Large intestine (tissue), 3 donors: ENCODE measurements at regions not wholly inside any gene's neighbourhood (a gene's known extent, or its start where the extent isn't known, plus 50 kb on each side); places are given as distances from the start of the nearest gene placed in this dataset.
"Not testable (repeated sequence)": the region's sequence is repeated elsewhere in the genome, so short reads cannot be mapped to it uniquely, and the experiment has no call there.

Experiments used
- DNase-seq, 2 donors: peaks; one replicate each; pipeline versions ENCODE4 v3.0.0 to v3.0.0-alpha.2; 2013
- H3K27ac ChIP-seq: one replicate; pipeline ENCODE4 v1.5.1; 2013; ENCODE audit warnings: low read length
- H3K27me3 ChIP-seq: 2 replicates; pipeline ENCODE4 v1.6.1; 2013; ENCODE audit warnings: low read length; ENCODE audit not compliant: control insufficient read depth, insufficient read depth
- H3K36me3 ChIP-seq: 2 replicates; pipeline ENCODE4 v1.6.1; 2013; ENCODE audit warnings: low read length; ENCODE audit not compliant: control insufficient read depth, insufficient read depth
- H3K4me1 ChIP-seq: one replicate; pipeline ENCODE4 v1.6.1; 2013; ENCODE audit warnings: low read length; ENCODE audit not compliant: control insufficient read depth, insufficient read depth
- H3K4me3 ChIP-seq: one replicate; pipeline ENCODE4 v1.5.1; 2013; ENCODE audit warnings: low read length
- H3K9me3 ChIP-seq: one replicate; pipeline ENCODE4 v1.6.1; 2013; ENCODE audit warnings: mild to moderate bottlenecking, low read depth, low read length, moderate library complexity; ENCODE audit not compliant: control insufficient read depth
- WGBS: methylation state at CpG from one replicate; pipeline ENCODE4 v1.1.5; 2013; ENCODE audit warnings: low lambda C conversion rate; ENCODE audit not compliant: insufficient coverage; 5-methylcytosine and 5-hydroxymethylcytosine counted together

GRCh38 chr6:121711472-121711871 is 276.0 kb downstream of the GJA1 start:
- DNase-seq: no peak
- Histone ChIP-seq H3K4me1 (no peaks in the 10 kb centered on the region), H3K27ac (no peak overlapping the region), H3K9me3 (no peaks in the 10 kb centered on the region), H3K27me3 (no peaks in the 10 kb centered on the region), H3K36me3 (no peaks in the 10 kb centered on the region), H3K4me3 (no peak overlapping the region)
- WGBS: 100% methylated on average over 1 of the region's 3 CpGs

- Histone ChIP-seq H3K4me1 (no peaks in the 10 kb centered on the region), H3K27ac (no peak overlapping the region), H3K9me3 (no peaks in the 10 kb centered on the region), H3K27me3 (no peaks in the 10 kb centered on the region), H3K4me3 (no peak overlapping the region), H3K36me3 (no peaks in the 10 kb centered on the region)
- WGBS: 80% methylated on average over 2 of the region's 4 CpGs
- no peak for DNase-seq
These were observed 282.2 kb downstream of the GJA1 start for GRCh38 chr6:121717686-121718085.

- not testable (repeated sequence) for H3K9me3 ChIP-seq, H3K4me3 ChIP-seq, H3K27me3 ChIP-seq, H3K36me3 ChIP-seq, H3K4me1 ChIP-seq, H3K27ac ChIP-seq, DNase-seq
- no CpG with 5 or more reads among the region's 1 CpG for WGBS
These were observed 285.4 kb downstream of the GJA1 start for GRCh38 chr6:121720867-121721266.

GRCh38 chr6:121723623-121724022 is 288.2 kb downstream of the GJA1 start:
- Histone ChIP-seq H3K27ac (no peak overlapping the region), H3K4me3 (no peak overlapping the region), H3K4me1 (no peaks in the 10 kb centered on the region), H3K36me3 (no peaks in the 10 kb centered on the region), H3K27me3 (no peaks in the 10 kb centered on the region), H3K9me3 (no peaks in the 10 kb centered on the region)
- WGBS: 57% methylated on average over 1 of the region's 2 CpGs
- no peak for DNase-seq

- DNase-seq: no peak
- H3K9me3 ChIP-seq: peaks cover 4% of the 10 kb centered on the region
- no peaks in the 10 kb centered on the region for H3K36me3 ChIP-seq
- H3K27ac ChIP-seq: no peak overlapping the region
- H3K27me3 ChIP-seq: no peaks in the 10 kb centered on the region
- 83% methylated on average over 1 of the region's 2 CpGs for WGBS
- no peaks in the 10 kb centered on the region for H3K4me1 ChIP-seq
- H3K4me3 ChIP-seq: no peak overlapping the region
These were observed 289.1 kb downstream of the GJA1 start for GRCh38 chr6:121724576-121724975.

- peaks cover 15% of the 10 kb centered on the region for H3K9me3 ChIP-seq
- WGBS: 80% methylated on average over 1 of the region's 1 CpG
- DNase-seq: no peak
- H3K27me3 ChIP-seq: no peaks in the 10 kb centered on the region
- H3K36me3 ChIP-seq: no peaks in the 10 kb centered on the region
- H3K4me3 ChIP-seq: no peak overlapping the region
- H3K27ac ChIP-seq: no peak overlapping the region
- no peaks in the 10 kb centered on the region for H3K4me1 ChIP-seq
These were observed 291.1 kb downstream of the GJA1 start for GRCh38 chr6:121726596-121726995.

GRCh38 chr6:121730616-121731015 is 295.2 kb downstream of the GJA1 start:
- no peaks in the 10 kb centered on the region for H3K27me3 ChIP-seq
- no peak for DNase-seq
- 57% methylated on average over 1 of the region's 5 CpGs for WGBS
- no peaks in the 10 kb centered on the region for H3K36me3 ChIP-seq
- H3K27ac ChIP-seq: no peak overlapping the region
- peaks cover 15% of the 10 kb centered on the region for H3K9me3 ChIP-seq
- no peaks in the 10 kb centered on the region for H3K4me1 ChIP-seq
- H3K4me3 ChIP-seq: no peak overlapping the region

GRCh38 chr6:121731381-121731780 is 295.9 kb downstream of the GJA1 start:
- Histone ChIP-seq H3K4me3 (no peak overlapping the region), H3K9me3 (peaks cover 15% of the 10 kb centered on the region), H3K4me1 (no peaks in the 10 kb centered on the region), H3K27me3 (no peaks in the 10 kb centered on the region), H3K36me3 (no peaks in the 10 kb centered on the region), H3K27ac (no peak overlapping the region)
- no CpG with 5 or more reads among the region's 1 CpG for whole genome bisulfite sequencing
- DNase-seq: no peak

- H3K27me3 ChIP-seq: no peaks in the 10 kb centered on the region
- no peak overlapping the region for H3K4me3 ChIP-seq
- DNase-seq: no peak
- no CpG with 5 or more reads among the region's 1 CpG for WGBS
- no peaks in the 10 kb centered on the region for H3K36me3 ChIP-seq
- no peaks in the 10 kb centered on the region for H3K4me1 ChIP-seq
- peaks cover 15% of the 10 kb centered on the region for H3K9me3 ChIP-seq
- H3K27ac ChIP-seq: no peak overlapping the region
These were observed 297.2 kb downstream of the GJA1 start for GRCh38 chr6:121732641-121733040.

GRCh38 chr6:121733234-121733633 is 297.8 kb downstream of the GJA1 start:
- DNase-seq: no peak
- H3K27me3 ChIP-seq: no peaks in the 10 kb centered on the region
- no peaks in the 10 kb centered on the region for H3K36me3 ChIP-seq
- H3K27ac ChIP-seq: no peak overlapping the region
- no peaks in the 10 kb centered on the region for H3K4me1 ChIP-seq
- H3K4me3 ChIP-seq: no peak overlapping the region
- peaks cover 15% of the 10 kb centered on the region for H3K9me3 ChIP-seq

- not testable (repeated sequence) for DNase-seq, H3K9me3 ChIP-seq, H3K27me3 ChIP-seq, H3K4me3 ChIP-seq, H3K27ac ChIP-seq, H3K4me1 ChIP-seq, H3K36me3 ChIP-seq
- WGBS: no CpG with 5 or more reads among the region's 6 CpGs
These were observed 304.7 kb downstream of the GJA1 start for GRCh38 chr6:121740188-121740587.
